ENCODE measurements at regions not wholly inside any gene's neighbourhood (a gene's known extent, or its start where the extent isn't known, plus 50 kb on each side); places are given as distances from the start of the nearest gene placed in this dataset.

DNA sequence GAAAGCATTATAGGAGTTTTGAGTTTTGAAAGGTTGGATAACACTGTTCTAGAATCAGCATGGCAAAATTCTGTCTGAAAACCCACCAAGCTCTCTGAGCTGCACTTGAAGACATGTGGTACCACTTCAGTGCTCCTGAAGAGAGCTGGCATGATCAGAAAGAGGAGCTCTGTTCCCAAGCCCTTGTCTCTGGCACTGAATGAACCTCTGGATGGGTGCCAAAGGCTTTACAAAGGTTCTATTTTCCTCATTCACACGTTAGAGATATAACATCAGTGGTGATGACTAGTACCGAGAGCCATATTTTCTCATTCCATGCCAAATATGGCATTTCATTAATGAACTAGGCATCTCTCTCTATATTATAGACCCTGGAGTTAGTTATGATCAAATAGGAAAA is 301.8 kb upstream of the ID4 start:
- TF ChIP-seq, protein P1, sequence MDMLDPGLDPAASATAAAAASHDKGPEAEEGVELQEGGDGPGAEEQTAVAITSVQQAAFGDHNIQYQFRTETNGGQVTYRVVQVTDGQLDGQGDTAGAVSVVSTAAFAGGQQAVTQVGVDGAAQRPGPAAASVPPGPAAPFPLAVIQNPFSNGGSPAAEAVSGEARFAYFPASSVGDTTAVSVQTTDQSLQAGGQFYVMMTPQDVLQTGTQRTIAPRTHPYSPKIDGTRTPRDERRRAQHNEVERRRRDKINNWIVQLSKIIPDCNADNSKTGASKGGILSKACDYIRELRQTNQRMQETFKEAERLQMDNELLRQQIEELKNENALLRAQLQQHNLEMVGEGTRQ (IDR thresholded peaks at IDR 0.05; ENCODE audit: borderline replicate concordance, low read depth, low read length) = no peak
- no peak for TF ChIP-seq CTCF (IDR thresholded peaks at IDR 0.05)
- no peak for TF ChIP-seq JUND (IDR thresholded peaks at IDR 0.05)
- no peak for TF ChIP-seq SIN3A (IDR thresholded peaks at IDR 0.05; ENCODE audit: borderline replicate concordance, low read depth, low read length)
- no peak for TF ChIP-seq RFX5 (IDR thresholded peaks at IDR 0.05; ENCODE audit: low read length)
- no peak for TF ChIP-seq TAF1 (IDR thresholded peaks at IDR 0.05; ENCODE audit: borderline replicate concordance, low read depth, low read length)
- no peak for TF ChIP-seq RAD21 (IDR thresholded peaks at IDR 0.05; ENCODE audit: low read length)
- no peak for TF ChIP-seq POLR2AphosphoS5 (IDR thresholded peaks at IDR 0.05; ENCODE audit: low read depth, low read length)
- TF ChIP-seq EP300 (IDR thresholded peaks at IDR 0.05; ENCODE audit: borderline replicate concordance in 1 of 2, low read depth in 1 of 2, low read length in 1 of 2) = no peak
- TF ChIP-seq ZBTB33 (IDR thresholded peaks at IDR 0.05; ENCODE audit: borderline replicate concordance, low read depth) = no peak
- TF ChIP-seq MEF2A (IDR thresholded peaks at IDR 0.05; ENCODE audit: borderline replicate concordance, low read depth) = no peak
